PC-3 (cell line): ENCODE measurements at regions not wholly inside any gene's neighbourhood (a gene's known extent, or its start where the extent isn't known, plus 50 kb on each side); places are given as distances from the start of the nearest gene placed in this dataset.

Source experiments
- CTCF ChIP-seq: fragments of 300-600 bp; sonication (generic); conservative IDR thresholded peaks from 2 replicates; pipeline ENCODE4 v1.5.1; 2017; ENCODE audit warnings: antibody characterized with exemption, low read depth, mild to moderate bottlenecking, low read length
- EZH2 ChIP-seq: fragments of 300-600 bp; sonication (generic); IDR thresholded peaks from one replicate; pipeline ENCODE4 v1.6.1; 2017; ENCODE audit warnings: antibody characterized with exemption, mild to moderate bottlenecking, low read length; ENCODE audit not compliant: unreplicated experiment

- TF ChIP-seq CTCF = peak; percentile 87
- no peak for TF ChIP-seq EZH2
Observed at GRCh38 chr7:106542550-106543220, 118.3 kb downstream of the CCDC71L start.
